T-helper 1 cell (primary cell): ENCODE measurements at regions not wholly inside any gene's neighbourhood (a gene's known extent, or its start where the extent isn't known, plus 50 kb on each side); places are given as distances from the start of the nearest gene placed in this dataset.
"Not testable (repeated sequence)": the region's sequence is repeated elsewhere in the genome, so short reads cannot be mapped to it uniquely, and the experiment has no call there.

Source experiments
- DNase-seq, 5 donors: peaks; one replicate each; pipeline ENCODE4 v3.0.0-alpha.2; 2012 to 2020

DNA sequence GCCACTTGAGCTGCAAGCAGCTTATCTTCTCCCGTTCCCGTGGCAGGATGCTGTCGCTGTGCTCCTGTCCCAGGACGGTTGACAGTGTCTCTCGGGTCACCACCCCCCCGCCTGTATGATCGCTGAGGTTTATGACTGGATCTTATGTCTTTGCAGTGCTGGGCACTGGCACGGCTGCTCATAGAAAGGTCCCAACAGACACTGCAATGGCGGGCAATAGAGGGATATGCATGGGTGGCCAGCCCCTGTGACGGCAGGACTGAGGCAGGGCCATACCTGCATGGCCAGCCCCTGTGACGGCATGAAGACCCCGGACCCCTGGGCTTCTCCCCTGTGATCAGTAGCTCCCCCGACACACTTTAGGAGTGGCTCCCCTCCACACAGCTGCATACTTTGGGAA is 307.2 kb downstream of the TEX29 start:
- no peak for DNase-seq

GRCh38 chr13:111629016-111629415 is 308.6 kb downstream of the TEX29 start:
- DNase-seq: no peak

DNA sequence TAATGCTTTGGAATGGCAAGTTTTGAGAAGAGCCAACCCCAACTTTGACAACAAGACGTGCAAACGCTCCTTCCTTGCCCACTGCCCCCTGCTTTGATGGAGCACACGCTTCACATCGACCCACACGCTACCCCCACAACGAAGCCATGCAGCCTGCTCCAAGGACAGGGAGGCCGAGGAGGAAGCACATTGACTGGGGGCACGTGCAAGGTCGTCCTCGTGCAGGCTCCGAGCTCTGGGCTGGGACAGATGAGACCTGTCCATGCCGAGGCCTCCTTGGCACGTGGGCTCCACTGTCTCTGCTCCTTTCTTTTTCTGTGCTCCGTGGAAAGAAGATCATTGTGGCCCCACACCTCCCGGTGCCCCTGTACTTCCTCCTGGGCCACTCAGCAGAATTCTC is 309.0 kb downstream of the TEX29 start:
- no peak for DNase-seq

GRCh38 chr13:111629926-111630325 is 309.5 kb downstream of the TEX29 start:
- no peak for DNase-seq

- no peak for DNase-seq
Observed at GRCh38 chr13:111630406-111630805, 310.0 kb downstream of the TEX29 start.

DNA sequence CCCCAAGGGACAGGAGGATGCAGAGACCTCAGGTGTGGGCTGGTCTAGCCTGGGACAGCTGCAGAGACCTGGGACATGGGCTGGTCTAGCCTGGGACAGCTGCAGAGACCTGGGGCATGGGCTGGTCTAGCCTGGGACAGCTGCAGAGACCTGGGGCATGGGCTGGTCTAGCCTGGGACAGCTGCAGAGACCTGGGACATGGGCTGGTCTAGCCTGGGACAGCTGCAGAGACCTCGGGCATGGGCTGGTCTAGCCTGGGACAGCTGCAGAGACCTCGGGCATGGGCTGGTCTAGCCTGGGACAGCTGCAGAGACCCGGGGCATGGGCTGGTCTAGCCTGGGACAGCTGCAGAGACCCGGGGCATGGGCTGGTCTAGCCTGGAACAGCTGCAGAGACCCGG is 310.8 kb downstream of the TEX29 start:
- DNase-seq: not testable (repeated sequence)

DNA sequence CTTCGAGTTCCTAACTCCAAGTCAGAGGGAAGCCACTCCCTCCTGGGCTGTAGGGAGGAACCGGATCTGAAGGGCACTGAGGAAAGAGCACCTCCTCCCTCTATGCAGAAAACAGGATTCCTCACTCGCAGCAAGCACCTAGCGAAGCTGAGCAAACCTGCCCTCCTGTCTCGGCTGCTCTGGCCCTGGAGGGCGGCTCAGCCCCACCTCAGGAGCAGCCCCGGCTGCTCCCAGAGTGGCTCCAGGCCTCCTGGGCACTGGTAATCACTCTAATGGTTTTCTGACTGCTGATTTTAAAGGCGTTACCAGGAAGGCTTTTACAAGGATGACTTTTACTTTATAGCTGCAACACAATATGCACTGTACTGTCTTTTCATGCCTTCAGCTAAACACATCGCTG is 312.5 kb downstream of the TEX29 start:
- no peak for DNase-seq

GRCh38 chr13:111633401-111633800 is 313.0 kb downstream of the TEX29 start:
- no peak for DNase-seq

DNA sequence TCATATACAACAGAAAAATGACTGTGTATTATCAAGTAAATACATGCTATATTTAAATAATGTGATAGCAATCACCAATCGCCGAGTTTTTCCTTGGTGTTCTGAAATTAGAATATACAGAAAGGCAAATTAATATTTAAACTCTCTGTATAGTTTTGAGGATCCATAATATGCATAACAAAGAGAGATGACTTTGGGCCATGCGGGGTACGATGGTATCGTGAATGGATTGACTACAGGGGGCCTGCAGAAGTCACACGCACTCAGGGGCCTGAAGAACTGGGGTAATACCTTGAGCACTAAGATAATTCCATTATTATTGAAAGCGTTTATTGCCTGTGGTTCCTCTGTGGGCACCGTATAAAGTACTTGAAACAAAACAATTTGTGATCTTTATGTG is 314.0 kb downstream of the TEX29 start:
- DNase-seq: no peak

DNA sequence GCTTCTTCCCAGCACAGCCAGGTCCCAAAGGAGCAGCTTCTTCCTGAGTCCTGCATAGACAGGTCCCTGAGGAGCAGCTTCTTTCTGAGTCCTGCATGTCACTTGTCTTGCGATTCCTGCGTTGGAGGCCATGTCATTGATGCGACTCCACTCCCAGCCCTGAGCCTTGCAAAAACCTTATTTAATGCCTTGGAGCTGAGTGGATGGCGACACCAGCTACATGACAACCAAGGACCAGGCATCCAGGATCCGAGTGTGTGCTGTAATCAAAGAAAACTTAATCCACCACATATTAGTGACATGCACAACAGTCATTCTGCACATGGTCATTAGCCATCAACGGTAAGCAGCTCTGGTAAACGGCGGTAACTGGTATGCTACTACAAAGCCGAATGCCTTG is 315.8 kb downstream of the TEX29 start:
- no peak for DNase-seq

- DNase-seq: no peak
Observed at GRCh38 chr13:111636804-111637203, 316.4 kb downstream of the TEX29 start.

DNA sequence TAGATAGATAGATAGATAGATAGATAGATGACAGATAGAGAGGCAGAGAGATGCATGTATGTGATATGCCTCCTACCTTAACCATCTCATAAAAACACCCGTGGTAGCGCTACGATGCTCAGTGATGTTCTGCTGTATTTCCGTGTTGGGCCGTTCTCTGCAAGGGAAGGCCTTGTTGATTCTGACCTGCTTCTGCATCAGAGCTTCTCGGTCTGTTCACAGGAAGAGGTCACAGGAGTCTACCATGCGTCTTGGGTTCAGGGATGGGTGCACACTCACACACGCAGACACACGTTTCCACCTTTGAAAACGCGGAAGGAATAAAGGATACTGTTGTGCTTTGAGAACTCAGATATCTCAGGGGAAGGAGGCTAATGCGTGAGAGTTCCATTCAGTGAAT is 316.9 kb downstream of the TEX29 start:
- no peak for DNase-seq

DNA sequence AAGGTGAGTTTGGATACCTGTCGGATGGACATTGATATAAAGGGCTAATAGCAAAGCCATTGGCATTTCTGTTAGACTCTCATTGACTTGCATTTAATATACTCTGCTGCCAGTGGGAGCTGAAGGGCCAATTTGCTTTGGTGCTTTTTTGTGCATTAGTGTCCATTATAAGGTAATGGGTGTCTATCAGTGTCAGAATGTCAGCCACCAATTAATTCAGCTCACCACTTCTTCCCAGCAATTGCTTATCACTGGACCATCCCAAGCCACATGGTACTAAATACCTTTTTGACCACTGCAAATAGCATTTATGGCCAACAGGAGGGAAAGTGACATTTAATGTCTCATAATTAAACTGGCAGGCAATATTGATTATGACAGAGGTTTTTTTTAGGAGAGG is 317.8 kb downstream of the TEX29 start:
- no peak for DNase-seq

DNA sequence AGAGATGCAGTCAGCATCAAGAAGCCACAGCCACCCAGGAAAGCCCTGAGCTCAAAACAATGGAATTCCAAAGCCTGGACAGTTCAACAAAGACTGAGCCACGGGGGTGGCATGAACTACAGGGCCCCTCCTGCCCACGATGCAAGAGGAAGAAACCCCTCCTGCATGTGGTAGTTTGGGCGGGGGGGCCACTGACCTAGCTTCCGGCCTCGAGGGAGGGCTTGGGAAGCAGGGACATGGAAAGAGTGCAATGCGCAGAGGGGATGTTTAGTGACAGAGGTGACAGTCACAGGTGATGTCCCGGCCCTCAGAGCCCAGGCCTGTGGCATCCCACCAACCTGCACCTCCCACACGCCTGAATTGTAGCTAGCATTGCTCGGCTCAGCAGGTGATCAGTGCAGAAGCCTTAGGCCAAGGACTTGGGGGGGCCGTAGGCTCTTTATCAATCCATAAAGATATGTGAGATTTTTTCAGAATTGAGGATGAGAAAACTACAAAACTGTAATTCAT is 318.8 kb downstream of the TEX29 start:
- DNase-seq: no peak

DNA sequence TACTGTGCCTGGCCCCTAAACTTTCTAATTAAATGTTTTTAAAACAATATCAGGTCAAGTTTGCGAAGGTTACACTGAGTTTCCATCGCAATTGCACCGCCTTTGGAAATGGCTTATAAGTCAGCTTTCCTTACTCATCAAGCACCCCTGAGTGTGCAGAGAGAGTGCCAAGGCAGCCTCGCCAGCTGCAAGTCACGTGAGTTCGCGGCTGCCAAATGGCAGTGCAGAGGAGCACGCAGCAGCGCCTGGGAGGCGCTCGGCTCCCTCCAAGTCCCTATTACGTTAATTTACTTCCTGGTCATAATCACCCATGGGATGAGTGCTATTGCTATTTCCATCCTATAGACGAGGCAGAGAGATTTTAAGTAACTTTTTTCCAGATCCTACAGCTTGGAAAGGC is 319.6 kb downstream of the TEX29 start:
- no peak for DNase-seq

GRCh38 chr13:111640476-111640875 is 320.0 kb downstream of the TEX29 start:
- DNase-seq: no peak

GRCh38 chr13:111642156-111642767 is 321.8 kb downstream of the TEX29 start:
- DNase-seq: no peak

GRCh38 chr13:111644750-111645149 is 324.3 kb downstream of the TEX29 start:
- DNase-seq: no peak

GRCh38 chr13:111645198-111645597 is 324.8 kb downstream of the TEX29 start:
- DNase-seq: no peak

- no peak for DNase-seq
Observed at GRCh38 chr13:111645598-111646455, 325.4 kb downstream of the TEX29 start.

GRCh38 chr13:111646456-111646855 is 326.0 kb downstream of the TEX29 start:
- no peak for DNase-seq

DNA sequence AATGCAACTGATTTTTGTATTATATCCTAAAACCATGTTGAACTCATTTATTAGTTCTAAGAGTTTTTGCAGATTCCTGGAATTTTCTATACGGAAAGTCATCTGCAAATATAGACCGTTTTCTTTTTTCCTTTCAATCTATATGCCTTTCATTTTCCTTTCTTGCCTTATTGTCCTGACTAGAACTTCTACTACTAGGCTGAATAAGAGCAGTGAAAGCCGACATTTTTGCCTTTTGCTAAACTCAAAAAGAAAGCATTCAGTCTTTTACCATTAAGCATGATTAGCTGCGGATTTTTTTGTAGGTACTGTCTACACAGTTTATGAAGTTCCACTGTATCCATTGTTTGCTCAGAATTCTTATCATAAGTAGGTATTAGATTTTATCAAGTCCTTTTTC is 328.4 kb downstream of the TEX29 start:
- DNase-seq: no peak

DNA sequence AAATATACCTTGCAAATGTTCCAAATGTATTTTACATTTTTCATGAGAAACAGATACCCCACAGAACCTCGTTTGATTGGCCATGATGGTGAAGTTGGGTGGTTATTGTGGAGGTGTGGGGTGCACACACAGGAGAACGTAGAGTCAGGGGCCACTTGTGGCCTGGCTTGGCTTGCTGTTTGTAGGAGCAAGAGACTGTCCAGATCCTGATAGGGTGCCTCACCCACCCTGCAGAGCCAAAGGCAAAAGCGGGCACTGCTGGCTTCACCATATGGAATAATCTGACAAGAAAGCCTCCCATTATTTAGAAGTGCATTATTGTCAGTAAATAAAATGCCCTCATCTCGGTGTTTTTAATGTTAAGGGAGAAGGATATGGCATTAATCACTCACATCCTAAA is 330.2 kb downstream of the TEX29 start:
- DNase-seq: no peak

GRCh38 chr13:111652676-111653075 is 332.2 kb downstream of the TEX29 start:
- no peak for DNase-seq
